HAP-1 (cell line): ENCODE measurements at regions not wholly inside any gene's neighbourhood (a gene's known extent, or its start where the extent isn't known, plus 50 kb on each side); places are given as distances from the start of the nearest gene placed in this dataset.

Experiments used
- DNase-seq, 2 experiments: peaks; one replicate each; pipeline ENCODE4 v3.0.0-alpha.2; 2016 to 2020; ENCODE audit warnings: low spot score in 2 of 2
- H3K27me3 ChIP-seq: fragments of 250-450 bp; sonication (Bioruptor Pico); 2 replicates; pipeline ENCODE4 v1.5.1; 2020; ENCODE audit warnings: low read depth, mild to moderate bottlenecking, moderate library complexity
- H3K36me3 ChIP-seq: fragments of 250-450 bp; sonication (Bioruptor Pico); replicated peaks from 2 replicates; pipeline ENCODE4 v1.5.1; 2020; ENCODE audit warnings: mild to moderate bottlenecking
- H3K4me1 ChIP-seq: fragments of 250-450 bp; sonication (Bioruptor Pico); 2 replicates; pipeline ENCODE4 v1.5.1; 2020; ENCODE audit warnings: mild to moderate bottlenecking
- H3K4me3 ChIP-seq: fragments of 250-450 bp; sonication (Bioruptor Pico); 2 replicates; pipeline ENCODE4 v1.5.1; 2020; ENCODE audit warnings: mild to moderate bottlenecking, moderate library complexity
- H3K9me3 ChIP-seq: fragments of 250-450 bp; sonication (Bioruptor Pico); 2 replicates; pipeline ENCODE4 v1.5.1; 2020; ENCODE audit warnings: mild to moderate bottlenecking, moderate library complexity
- in situ Hi-C: fragments of 300-500 bp; cut with MboI; formaldehyde crosslinking; loops from 3 replicates; pipeline ENCODE4 v1.14.3; 2020; ENCODE audit warnings: low sequenced_read_pairs, inconsistent platforms, mixed read lengths

DNA sequence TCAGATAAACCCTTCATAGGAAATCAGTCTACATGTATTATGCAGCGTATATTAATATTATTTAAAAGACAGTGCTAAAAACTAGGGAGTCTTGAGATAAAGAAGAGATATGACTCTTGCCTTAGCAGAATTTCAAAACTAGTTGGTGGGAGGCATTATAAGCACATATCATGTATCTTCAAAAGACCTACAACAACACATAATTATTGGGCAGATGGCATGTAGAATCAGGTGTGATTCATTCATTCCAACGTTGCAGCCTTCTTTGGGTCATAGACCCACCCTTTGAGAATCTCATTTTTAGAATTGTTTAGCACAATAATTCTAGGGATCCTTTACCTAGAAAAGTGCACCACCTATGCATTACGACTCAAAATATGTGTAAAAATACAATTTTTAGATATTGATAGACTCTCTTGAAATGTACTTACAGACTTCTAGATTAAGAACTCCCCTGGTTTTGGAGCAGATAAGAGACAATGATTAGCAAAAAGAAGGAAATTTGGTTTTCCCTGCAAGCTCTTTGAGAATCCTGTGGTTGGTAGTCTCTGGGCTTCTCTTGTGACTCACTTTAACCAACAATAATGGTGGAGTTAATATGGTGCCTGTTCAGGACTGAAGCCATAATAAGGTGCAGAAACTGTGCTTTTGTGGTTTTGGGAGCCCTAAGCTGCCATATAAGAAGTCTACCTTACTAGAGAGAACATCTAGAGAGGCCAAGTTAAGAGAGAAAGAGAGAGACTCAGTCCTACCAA, 85.3 kb upstream of the RGS4 start:
- H3K27me3 ChIP-seq = no peaks in the 10 kb centered on the region; the same call in 1 of the 2 replicates
- H3K4me3 ChIP-seq = no peak overlapping the region
- no peaks in the 10 kb centered on the region for H3K4me1 ChIP-seq
- no peaks in the 10 kb centered on the region for H3K9me3 ChIP-seq
- H3K36me3 ChIP-seq = no peaks in the 10 kb centered on the region
- in situ Hi-C loops = no loop called here
- DNase-seq = no peak

GRCh38 chr1:162982364-162982763, 86.8 kb upstream of the RGS4 start:
- DNase-seq = no peak
- no peaks in the 10 kb centered on the region for H3K9me3 ChIP-seq
- H3K4me3 ChIP-seq = no peak overlapping the region
- no peaks in the 10 kb centered on the region for H3K36me3 ChIP-seq
- no peaks in the 10 kb centered on the region for H3K27me3 ChIP-seq
- H3K4me1 ChIP-seq = no peaks in the 10 kb centered on the region
- in situ Hi-C loops = no loop called here

- no peak overlapping the region for H3K4me3 ChIP-seq
- H3K4me1 ChIP-seq = no peaks in the 10 kb centered on the region
- H3K36me3 ChIP-seq = no peaks in the 10 kb centered on the region
- no peaks in the 10 kb centered on the region for H3K9me3 ChIP-seq
- in situ Hi-C loops = no loop called here
- DNase-seq = no peak
- H3K27me3 ChIP-seq = no peaks in the 10 kb centered on the region
Measured at GRCh38 chr1:162977944-162978568, 91.1 kb upstream of the RGS4 start.

GRCh38 chr1:162976628-162977027, 92.5 kb upstream of the RGS4 start:
- no peaks in the 10 kb centered on the region for H3K9me3 ChIP-seq
- in situ Hi-C loops = no loop called here
- H3K27me3 ChIP-seq = no peaks in the 10 kb centered on the region
- no peaks in the 10 kb centered on the region for H3K4me1 ChIP-seq
- DNase-seq = no peak
- H3K4me3 ChIP-seq = no peak overlapping the region
- no peaks in the 10 kb centered on the region for H3K36me3 ChIP-seq

DNA sequence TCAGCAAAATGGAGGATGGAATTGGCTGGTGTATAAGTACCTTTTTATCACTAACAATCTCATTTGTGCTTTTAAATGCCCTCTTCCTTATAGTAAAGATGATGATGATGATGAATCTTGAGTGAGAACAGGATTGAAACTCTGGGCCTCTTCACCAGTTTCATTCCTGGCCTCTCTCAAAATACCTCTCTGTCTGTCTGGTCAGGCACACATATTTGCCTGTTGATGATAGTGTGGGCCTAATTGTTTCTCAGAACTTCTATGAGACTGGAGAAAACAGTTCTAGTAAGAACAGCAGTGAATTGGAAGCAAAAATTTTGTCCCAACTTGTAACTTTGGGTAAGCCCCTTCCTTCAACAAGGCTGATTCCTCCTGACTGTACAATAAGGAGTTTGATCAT, 94.4 kb upstream of the RGS4 start:
- DNase-seq = no peak
- Histone ChIP-seq H3K9me3 (no peaks in the 10 kb centered on the region), H3K36me3 (no peaks in the 10 kb centered on the region), H3K4me3 (no peak overlapping the region), H3K4me1 (no peaks in the 10 kb centered on the region), H3K27me3 (no peaks in the 10 kb centered on the region)
- in situ Hi-C loops = no loop called here

DNA sequence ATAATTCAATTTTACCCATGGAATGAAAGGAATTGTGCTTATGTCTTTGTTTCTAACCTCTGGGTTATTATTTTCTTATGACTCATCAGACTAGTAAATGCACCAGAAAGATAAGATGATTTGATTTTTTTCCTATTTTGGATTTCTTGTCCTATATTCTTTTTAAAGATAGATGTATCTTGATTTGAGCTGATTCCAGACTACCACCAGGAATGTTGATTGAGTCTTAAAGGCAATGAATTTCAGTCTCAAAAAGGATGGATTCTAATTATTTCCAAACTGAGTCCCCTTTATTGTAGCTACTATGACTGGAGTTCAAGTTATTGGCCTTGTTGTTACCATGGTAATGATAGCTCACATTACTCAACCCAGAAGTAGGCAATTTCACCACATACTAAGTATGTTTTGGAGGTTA, 95.8 kb upstream of the RGS4 start:
- no peaks in the 10 kb centered on the region for H3K36me3 ChIP-seq
- no peak for DNase-seq
- H3K4me1 ChIP-seq = no peaks in the 10 kb centered on the region
- no peak overlapping the region for H3K4me3 ChIP-seq
- in situ Hi-C loops = no loop called here
- H3K9me3 ChIP-seq = no peaks in the 10 kb centered on the region
- H3K27me3 ChIP-seq = no peaks in the 10 kb centered on the region

GRCh38 chr1:162972773-162973172, 96.4 kb upstream of the RGS4 start:
- Histone ChIP-seq H3K9me3 (no peaks in the 10 kb centered on the region), H3K4me1 (no peaks in the 10 kb centered on the region), H3K4me3 (no peak overlapping the region), H3K27me3 (no peaks in the 10 kb centered on the region), H3K36me3 (no peaks in the 10 kb centered on the region)
- in situ Hi-C loops = no loop called here
- no peak for DNase-seq

GRCh38 chr1:162970021-162970420, 99.1 kb upstream of the RGS4 start:
- Histone ChIP-seq H3K36me3 (no peaks in the 10 kb centered on the region), H3K4me3 (no peak overlapping the region), H3K9me3 (no peaks in the 10 kb centered on the region), H3K4me1 (no peaks in the 10 kb centered on the region), H3K27me3 (no peaks in the 10 kb centered on the region)
- in situ Hi-C loops = no loop called here
- DNase-seq = no peak

- Histone ChIP-seq H3K4me3 (no peak overlapping the region), H3K9me3 (no peaks in the 10 kb centered on the region), H3K27me3 (no peaks in the 10 kb centered on the region), H3K4me1 (no peaks in the 10 kb centered on the region), H3K36me3 (no peaks in the 10 kb centered on the region)
- DNase-seq = no peak
- in situ Hi-C loops = no loop called here
Measured at GRCh38 chr1:162966613-162967012, 102.5 kb upstream of the RGS4 start.

DNA sequence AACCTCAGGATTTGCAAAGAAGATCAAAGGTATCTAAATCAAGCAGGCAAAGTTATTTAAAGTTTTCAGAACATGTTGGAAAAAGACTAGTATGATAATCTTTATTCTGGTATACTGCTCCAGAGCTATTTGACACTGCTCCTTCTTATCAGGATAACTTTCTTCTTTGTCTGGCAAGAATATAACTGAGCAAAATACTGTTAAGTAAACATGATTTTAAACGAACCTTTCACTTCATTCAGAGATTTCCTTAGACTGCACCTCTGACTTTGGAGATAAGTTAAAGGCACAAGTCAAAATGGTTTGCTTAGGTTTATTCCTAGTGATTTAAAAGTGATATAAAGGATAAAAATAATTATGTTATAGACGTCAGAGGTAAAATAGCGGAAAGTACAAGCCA, 103.9 kb upstream of the CCDC190 start:
- Histone ChIP-seq H3K4me3 (no peak overlapping the region), H3K4me1 (no peaks in the 10 kb centered on the region), H3K36me3 (no peaks in the 10 kb centered on the region), H3K9me3 (no peaks in the 10 kb centered on the region), H3K27me3 (no peaks in the 10 kb centered on the region)
- in situ Hi-C loops = no loop called here
- no peak for DNase-seq

DNA sequence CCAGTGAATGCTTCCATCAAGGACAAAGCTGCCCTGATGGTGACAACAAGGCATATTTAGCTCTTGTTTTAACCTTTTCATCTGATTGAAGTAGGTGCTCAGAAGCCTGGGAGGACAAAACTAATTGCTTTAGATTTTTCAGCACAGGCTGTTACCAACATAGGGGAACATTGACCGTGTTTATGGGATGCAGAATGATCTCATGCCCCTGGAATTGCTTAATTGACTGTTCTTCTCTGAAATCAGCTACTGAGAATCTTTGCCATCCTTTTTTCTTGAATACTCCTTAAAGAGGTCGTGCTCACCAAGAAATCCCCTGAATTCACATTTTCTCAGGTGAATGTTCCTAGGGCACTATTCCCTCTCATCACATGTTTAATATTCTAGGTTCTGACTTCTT, 95.9 kb upstream of the CCDC190 start:
- H3K4me1 ChIP-seq = no peaks in the 10 kb centered on the region
- H3K4me3 ChIP-seq = no peak overlapping the region
- no peaks in the 10 kb centered on the region for H3K36me3 ChIP-seq
- H3K9me3 ChIP-seq = no peaks in the 10 kb centered on the region
- no peaks in the 10 kb centered on the region for H3K27me3 ChIP-seq
- DNase-seq = no peak
- in situ Hi-C loops = no loop called here

- H3K36me3 ChIP-seq = no peaks in the 10 kb centered on the region
- H3K4me1 ChIP-seq = no peaks in the 10 kb centered on the region
- no peaks in the 10 kb centered on the region for H3K9me3 ChIP-seq
- H3K4me3 ChIP-seq = no peak overlapping the region
- H3K27me3 ChIP-seq = no peaks in the 10 kb centered on the region
- in situ Hi-C loops = no loop called here
- DNase-seq = no peak
Measured at GRCh38 chr1:162954824-162955223, 93.8 kb upstream of the CCDC190 start.

DNA sequence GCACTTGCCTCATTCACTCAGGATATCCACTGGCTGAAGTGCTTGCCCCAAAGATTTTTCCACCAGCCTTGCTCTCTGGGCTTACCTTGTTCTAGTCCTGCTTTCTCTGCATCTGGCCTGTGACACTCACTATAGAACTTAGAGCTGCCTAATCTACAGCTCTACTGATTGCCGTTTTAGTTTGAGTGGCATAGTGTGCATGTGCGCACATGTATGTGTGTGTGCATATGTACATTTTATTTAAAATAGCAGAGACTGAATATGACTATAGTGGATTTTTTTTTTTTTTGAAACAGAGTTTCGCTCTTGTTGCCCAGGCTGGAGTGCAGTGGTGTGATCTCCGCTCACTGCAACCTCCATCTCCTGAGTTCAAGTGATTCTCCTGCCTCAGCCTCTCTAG, 92.0 kb upstream of the CCDC190 start:
- H3K27me3 ChIP-seq = no peaks in the 10 kb centered on the region
- in situ Hi-C loops = no loop called here
- no peak for DNase-seq
- no peak overlapping the region for H3K4me3 ChIP-seq
- no peaks in the 10 kb centered on the region for H3K4me1 ChIP-seq
- H3K9me3 ChIP-seq = no peaks in the 10 kb centered on the region
- H3K36me3 ChIP-seq = no peaks in the 10 kb centered on the region

- Histone ChIP-seq H3K27me3 (no peaks in the 10 kb centered on the region), H3K4me3 (no peak overlapping the region), H3K4me1 (no peaks in the 10 kb centered on the region), H3K36me3 (no peaks in the 10 kb centered on the region), H3K9me3 (no peaks in the 10 kb centered on the region)
- in situ Hi-C loops = no loop called here
- peak in 1 of 2 experiments; percentile 13 for DNase-seq
Measured at GRCh38 chr1:162951553-162952315, 90.8 kb upstream of the CCDC190 start.
